K562 (cell line): ENCODE measurements at regions not wholly inside any gene's neighbourhood (a gene's known extent, or its start where the extent isn't known, plus 50 kb on each side); places are given as distances from the start of the nearest gene placed in this dataset.

ENCODE experiments used
- ATAC-seq: fragments of 200-7000 bp; cut with Tn5 transposase; 3 replicates; pipeline ENCODE4 v1.9.1; 2020; ENCODE audit warnings: moderate library complexity
- BruUV-seq: library from RNA; stranded (reverse); fragments of 400-500 nt; replicated peaks from 2 replicates; lab custom pipeline; 2021; lab: Mats Ljungman, UMichigan
- CTCF ChIA-PET: fragments of 300-600 bp; formaldehyde crosslinking; extraction: SDS; loops from one replicate; lab custom pipeline; 2021; ENCODE audit warnings: low intra/inter-chr PET ratio; lab: Yijun Ruan, JAX
- POLR2A ChIA-PET: fragments of 300-600, 350-650 bp; sonication (Branson Sonifier 250); formaldehyde crosslinking; extraction: SDS; loops from one replicate; lab custom pipeline; 2021; ENCODE audit warnings: antibody characterized with exemption, inconsistent platforms; lab: Yijun Ruan, JAX
- DNase-seq, 4 experiments: peaks; one replicate each; pipeline versions ENCODE4 v3.0.0 to v3.0.0-alpha.2; 2011 to 2018; ENCODE audit warnings: low spot score in 3 of 4, mixed read lengths in 3 of 4; ENCODE audit errors: extremely low read depth in 1 of 4
- FAIRE-seq: peaks from 2 replicates; lab custom pipeline; 2011; peaks lifted over from hg19 to GRCh38; lab: Jason Lieb, UNC
- H2AFZ ChIP-seq: 2 replicates; pipeline ENCODE4 v1.6.0; 2011; ENCODE audit warnings: low read depth, low read length, control low read depth, inconsistent platforms
- H3K27ac ChIP-seq: fragments of 200-600 bp; 3 replicates; pipeline ENCODE4 v1.8.0; 2011; ENCODE audit warnings: low read depth, mild to moderate bottlenecking, control low read depth, inconsistent platforms, low read length, moderate library complexity, mixed read lengths; ENCODE audit errors: extremely low read depth
- H3K27me3 ChIP-seq, 2 experiments: fragments of 300-600 bp in 1 of 2; 2 replicates in 1 of 2; 3 replicates in 1 of 2; pipeline versions ENCODE4 v1.6.0 to v1.8.0; 2011; ENCODE audit warnings: inconsistent platforms in 2 of 2, low read length in 2 of 2, mild to moderate bottlenecking in 1 of 2, mixed read lengths in 1 of 2, moderate library complexity in 1 of 2; ENCODE audit not compliant: control insufficient read depth in 2 of 2, insufficient read depth in 2 of 2
- H3K36me3 ChIP-seq: fragments of 300-600 bp; 3 replicates; pipeline ENCODE4 v1.8.0; 2011; ENCODE audit warnings: mild to moderate bottlenecking, low read length, inconsistent platforms; ENCODE audit not compliant: control insufficient read depth, insufficient read depth
- H3K4me1 ChIP-seq, 2 experiments: fragments of 200-600 bp in 1 of 2; replicated peaks in 1 of 2; 2 replicates in 1 of 2; 3 replicates in 1 of 2; pipeline versions ENCODE4 v1.5.1 to v1.8.0; 2011; ENCODE audit warnings: inconsistent platforms in 2 of 2, low read length in 2 of 2, mild to moderate bottlenecking in 1 of 2, mixed read lengths in 1 of 2, moderate library complexity in 1 of 2; ENCODE audit not compliant: control insufficient read depth in 2 of 2, insufficient read depth in 2 of 2
- H3K4me2 ChIP-seq: 2 replicates; pipeline ENCODE4 v1.6.1; 2011; ENCODE audit warnings: low read length, control low read depth, inconsistent platforms, mixed read lengths; ENCODE audit not compliant: insufficient read depth
- H3K4me3 ChIP-seq: fragments of 200-600 bp; sonication (generic), shearing (Covaris generic); 2 replicates; pipeline ENCODE4 v1.5.1; 2016; ENCODE audit warnings: control low read depth, inconsistent platforms
- H3K79me2 ChIP-seq: fragments of 200-600 bp; 3 replicates; pipeline ENCODE4 v1.8.0; 2011; ENCODE audit warnings: low read length, inconsistent platforms; ENCODE audit not compliant: control insufficient read depth, insufficient read depth
- H3K9ac ChIP-seq, 2 experiments: 2 replicates each; pipeline versions ENCODE4 v1.6.0 to v1.6.1; 2011; ENCODE audit warnings: low read depth in 2 of 2, low read length in 2 of 2, control low read depth in 1 of 2, inconsistent platforms in 1 of 2, mild to moderate bottlenecking in 1 of 2, mixed read lengths in 1 of 2; ENCODE audit not compliant: insufficient read depth in 1 of 2
- H3K9me1 ChIP-seq: one replicate; pipeline ENCODE4 v1.6.0; 2011; ENCODE audit warnings: inconsistent platforms, mild to moderate bottlenecking, low read length, moderate library complexity; ENCODE audit not compliant: control insufficient read depth, insufficient read depth
- H3K9me3 ChIP-seq: replicated peaks from 2 replicates; pipeline ENCODE4 v1.5.1; 2011; ENCODE audit warnings: low read depth, low read length, inconsistent platforms; ENCODE audit not compliant: control insufficient read depth, insufficient read depth
- H4K20me1 ChIP-seq: replicated peaks from 2 replicates; pipeline ENCODE4 v1.6.1; 2011; ENCODE audit warnings: low read length, inconsistent platforms, mixed read lengths; ENCODE audit not compliant: control insufficient read depth, insufficient read depth
- RNF2 ChIP-seq: sonication (generic); IDR thresholded peaks from 2 replicates; pipeline ENCODE4 v1.6.1; 2016
- WGBS: fragments of 100-300 bp; shearing (Covaris generic); methylation state at CpG from one replicate; pipeline ENCODE4 v1.1.6; 2016; ENCODE audit warnings: low coverage, mixed read lengths; ENCODE audit not compliant: insufficient coverage; ENCODE audit errors: missing lambda C conversion rate; 5-methylcytosine and 5-hydroxymethylcytosine counted together
- in situ Hi-C: fragments of 300-500 bp; cut with MboI; formaldehyde crosslinking; loops from 4 replicates; pipeline ENCODE4 v1.15.0; 2018; ENCODE audit warnings: inconsistent platforms, mixed read lengths
- intact Hi-C: fragments of 100-400 bp; cut with micrococcal nuclease; formaldehyde crosslinking; loops from 2 replicates; pipeline ENCODE4 v1.14.2; 2022
- TF ChIP-seq, protein P1 (sequence below): fragments of 450-650 bp; formaldehyde crosslinking; IDR thresholded peaks from 2 replicates; pipeline ENCODE4 v1.4.0; 2020; ENCODE audit warnings: mild to moderate bottlenecking, mixed read lengths
- TF ChIP-seq, protein P2 (sequence below): fragments of 450-650 bp; formaldehyde crosslinking; IDR thresholded peaks from 2 replicates; pipeline ENCODE4 v1.4.0; 2022; ENCODE audit warnings: mild to moderate bottlenecking, moderate library complexity
- TF ChIP-seq, protein P3 (sequence below): fragments of 250-450 bp; sonication (Bioruptor Pico); IDR thresholded peaks from 2 replicates; pipeline ENCODE4 v1.9.0; 2021; ENCODE audit warnings: mild to moderate bottlenecking, inconsistent platforms

DNA sequence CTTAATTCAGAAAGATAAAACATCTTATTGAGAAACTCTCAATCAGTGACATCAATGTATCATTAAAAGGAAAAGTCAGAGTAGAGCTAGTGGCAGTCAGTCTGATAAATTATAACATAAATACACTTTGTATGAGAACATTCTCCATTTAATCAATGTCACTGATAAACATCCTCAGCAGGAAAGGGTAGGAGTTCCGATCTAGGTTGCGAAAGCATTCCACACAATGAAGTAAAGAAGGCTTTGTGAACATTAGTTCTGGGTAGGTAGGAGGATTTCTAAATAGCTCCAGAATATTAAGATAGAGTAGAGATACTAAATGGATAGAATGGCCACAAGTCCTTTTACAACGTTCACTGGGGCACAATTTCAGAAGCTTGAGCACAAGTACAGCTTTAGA is 179.7 kb upstream of the MALRD1 start:
- 6% methylated on average over 3 of the region's 3 CpGs for WGBS
- Histone ChIP-seq H2AFZ (no peak overlapping the region), H3K27me3 (no peaks in the 10 kb centered on the region), H3K27ac (no peak overlapping the region), H3K4me2 (no peak overlapping the region), H3K9me1 (no peaks in the 10 kb centered on the region), H4K20me1 (no peaks in the 10 kb centered on the region), H3K4me1 (no peaks in the 10 kb centered on the region), H3K9me3 (no peaks in the 10 kb centered on the region; the same call in 1 of the 2 replicates), H3K9ac (no peak overlapping the region), H3K79me2 (no peaks in the 10 kb centered on the region), H3K4me3 (no peak overlapping the region), H3K36me3 (no peaks in the 10 kb centered on the region)
- TF ChIP-seq, protein P1, sequence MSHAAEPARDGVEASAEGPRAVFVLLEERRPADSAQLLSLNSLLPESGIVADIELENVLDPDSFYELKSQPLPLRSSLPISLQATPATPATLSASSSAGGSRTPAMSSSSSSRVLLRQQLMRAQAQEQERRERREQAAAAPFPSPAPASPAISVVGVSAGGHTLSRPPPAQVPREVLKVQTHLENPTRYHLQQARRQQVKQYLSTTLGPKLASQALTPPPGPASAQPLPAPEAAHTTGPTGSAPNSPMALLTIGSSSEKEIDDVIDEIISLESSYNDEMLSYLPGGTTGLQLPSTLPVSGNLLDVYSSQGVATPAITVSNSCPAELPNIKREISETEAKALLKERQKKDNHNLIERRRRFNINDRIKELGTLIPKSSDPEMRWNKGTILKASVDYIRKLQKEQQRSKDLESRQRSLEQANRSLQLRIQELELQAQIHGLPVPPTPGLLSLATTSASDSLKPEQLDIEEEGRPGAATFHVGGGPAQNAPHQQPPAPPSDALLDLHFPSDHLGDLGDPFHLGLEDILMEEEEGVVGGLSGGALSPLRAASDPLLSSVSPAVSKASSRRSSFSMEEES (CRISPR knock-in tag) = no peak
- TF ChIP-seq, protein P2, sequence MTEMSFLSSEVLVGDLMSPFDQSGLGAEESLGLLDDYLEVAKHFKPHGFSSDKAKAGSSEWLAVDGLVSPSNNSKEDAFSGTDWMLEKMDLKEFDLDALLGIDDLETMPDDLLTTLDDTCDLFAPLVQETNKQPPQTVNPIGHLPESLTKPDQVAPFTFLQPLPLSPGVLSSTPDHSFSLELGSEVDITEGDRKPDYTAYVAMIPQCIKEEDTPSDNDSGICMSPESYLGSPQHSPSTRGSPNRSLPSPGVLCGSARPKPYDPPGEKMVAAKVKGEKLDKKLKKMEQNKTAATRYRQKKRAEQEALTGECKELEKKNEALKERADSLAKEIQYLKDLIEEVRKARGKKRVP (CRISPR knock-in tag) = no peak
- TF ChIP-seq RNF2 = no peak
- TF ChIP-seq, protein P3, sequence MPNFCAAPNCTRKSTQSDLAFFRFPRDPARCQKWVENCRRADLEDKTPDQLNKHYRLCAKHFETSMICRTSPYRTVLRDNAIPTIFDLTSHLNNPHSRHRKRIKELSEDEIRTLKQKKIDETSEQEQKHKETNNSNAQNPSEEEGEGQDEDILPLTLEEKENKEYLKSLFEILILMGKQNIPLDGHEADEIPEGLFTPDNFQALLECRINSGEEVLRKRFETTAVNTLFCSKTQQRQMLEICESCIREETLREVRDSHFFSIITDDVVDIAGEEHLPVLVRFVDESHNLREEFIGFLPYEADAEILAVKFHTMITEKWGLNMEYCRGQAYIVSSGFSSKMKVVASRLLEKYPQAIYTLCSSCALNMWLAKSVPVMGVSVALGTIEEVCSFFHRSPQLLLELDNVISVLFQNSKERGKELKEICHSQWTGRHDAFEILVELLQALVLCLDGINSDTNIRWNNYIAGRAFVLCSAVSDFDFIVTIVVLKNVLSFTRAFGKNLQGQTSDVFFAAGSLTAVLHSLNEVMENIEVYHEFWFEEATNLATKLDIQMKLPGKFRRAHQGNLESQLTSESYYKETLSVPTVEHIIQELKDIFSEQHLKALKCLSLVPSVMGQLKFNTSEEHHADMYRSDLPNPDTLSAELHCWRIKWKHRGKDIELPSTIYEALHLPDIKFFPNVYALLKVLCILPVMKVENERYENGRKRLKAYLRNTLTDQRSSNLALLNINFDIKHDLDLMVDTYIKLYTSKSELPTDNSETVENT (CRISPR knock-in tag) = no peak
- ChIA-PET POLR2A (interaction anchor here (0.6 kb wide), 1 partner anchor 57 kb away, joined by 4 read pairs; no protein-coding TSS in a partner anchor), CTCF (no interaction called here)
- DNase-seq (no peak), ATAC-seq (no peak), FAIRE-seq (no peak)
- intact Hi-C loops = no loop called here
- no TSS peak for BruUV-seq
- in situ Hi-C loops = no loop called here
